ENCODE measurements at regions not wholly inside any gene's neighbourhood (a gene's known extent, or its start where the extent isn't known, plus 50 kb on each side); places are given as distances from the start of the nearest gene placed in this dataset.

DNA sequence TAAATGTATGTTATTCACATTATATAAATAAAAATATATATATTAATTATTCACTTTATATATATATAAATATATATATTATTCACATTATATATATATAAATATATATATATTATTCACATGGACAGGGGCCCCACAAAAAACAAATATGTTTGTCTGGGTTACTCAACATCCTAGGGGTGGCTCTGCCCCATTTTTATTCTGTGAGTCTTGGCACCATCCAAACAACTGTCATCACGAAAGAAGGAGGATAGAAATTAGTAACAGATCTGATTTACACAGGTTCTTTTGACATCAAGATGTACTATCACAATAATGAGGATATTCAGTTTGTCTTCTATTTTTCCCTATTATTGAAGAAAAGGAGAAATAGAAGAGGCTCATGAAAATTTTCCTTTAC, 187.3 kb downstream of the GPX5 start:
- Histone ChIP-seq H3K79me2 (ENCODE audit: insufficient read depth, low read length) (no peaks in the 10 kb centered on the region), H3K9ac (ENCODE audit: low read length) (no peak overlapping the region), H3K27ac (ENCODE audit: low read depth, low read length) (no peak overlapping the region), H2AFZ (ENCODE audit: low read depth, low read length) (no peak overlapping the region), H3K4me3 (ENCODE audit: insufficient read depth, low read depth, low read length) (no peak overlapping the region), H3K4me1 (ENCODE audit: insufficient read depth, low read length) (no peaks in the 10 kb centered on the region), H3K27me3 (ENCODE audit: insufficient read depth, low read length) (peaks cover 3% of the 10 kb centered on the region), H4K20me1 (ENCODE audit: insufficient read depth, low read length) (no peaks in the 10 kb centered on the region), H3K4me2 (ENCODE audit: low read length) (no peak overlapping the region), H3K9me3 (ENCODE audit: insufficient read depth, low read depth, low read length) (no peaks in the 10 kb centered on the region), H3K36me3 (ENCODE audit: insufficient read depth, low read length) (no peaks in the 10 kb centered on the region)
- H3K27ac Mint-ChIP-seq (ENCODE audit: unreplicated experiment): no peak overlapping the region
- H3K4me1 Mint-ChIP-seq (ENCODE audit: low read depth, unreplicated experiment): no peaks in the 10 kb centered on the region
- no peak overlapping the region for H3K4me3 Mint-ChIP-seq (ENCODE audit: unreplicated experiment)
- TF ChIP-seq EZH2 (IDR thresholded peaks at IDR 0.05; ENCODE audit: insufficient read depth, low read length): no peak
- TF ChIP-seq, protein P1, sequence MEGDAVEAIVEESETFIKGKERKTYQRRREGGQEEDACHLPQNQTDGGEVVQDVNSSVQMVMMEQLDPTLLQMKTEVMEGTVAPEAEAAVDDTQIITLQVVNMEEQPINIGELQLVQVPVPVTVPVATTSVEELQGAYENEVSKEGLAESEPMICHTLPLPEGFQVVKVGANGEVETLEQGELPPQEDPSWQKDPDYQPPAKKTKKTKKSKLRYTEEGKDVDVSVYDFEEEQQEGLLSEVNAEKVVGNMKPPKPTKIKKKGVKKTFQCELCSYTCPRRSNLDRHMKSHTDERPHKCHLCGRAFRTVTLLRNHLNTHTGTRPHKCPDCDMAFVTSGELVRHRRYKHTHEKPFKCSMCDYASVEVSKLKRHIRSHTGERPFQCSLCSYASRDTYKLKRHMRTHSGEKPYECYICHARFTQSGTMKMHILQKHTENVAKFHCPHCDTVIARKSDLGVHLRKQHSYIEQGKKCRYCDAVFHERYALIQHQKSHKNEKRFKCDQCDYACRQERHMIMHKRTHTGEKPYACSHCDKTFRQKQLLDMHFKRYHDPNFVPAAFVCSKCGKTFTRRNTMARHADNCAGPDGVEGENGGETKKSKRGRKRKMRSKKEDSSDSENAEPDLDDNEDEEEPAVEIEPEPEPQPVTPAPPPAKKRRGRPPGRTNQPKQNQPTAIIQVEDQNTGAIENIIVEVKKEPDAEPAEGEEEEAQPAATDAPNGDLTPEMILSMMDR (IDR thresholded peaks at IDR 0.05; ENCODE audit: insufficient read depth, low read depth, low read length): no peak
- no peak for DNase-seq (ENCODE audit: low read depth)
- no peak for FAIRE-seq
- peaks cover 12% of the 10 kb centered on the region for H3K27me3 Mint-ChIP-seq (ENCODE audit: low read depth, unreplicated experiment)
- H3K36me3 Mint-ChIP-seq (ENCODE audit: low read depth, unreplicated experiment): no peaks in the 10 kb centered on the region
- peaks cover 12% of the 10 kb centered on the region for H3K9me3 Mint-ChIP-seq (ENCODE audit: unreplicated experiment)

- Mint-ChIP-seq H3K27ac (ENCODE audit: unreplicated experiment) (no peak overlapping the region), H3K27me3 (ENCODE audit: low read depth, unreplicated experiment) (peaks cover 31% of the 10 kb centered on the region), H3K4me3 (ENCODE audit: unreplicated experiment) (no peak overlapping the region), H3K9me3 (ENCODE audit: unreplicated experiment) (no peaks in the 10 kb centered on the region), H3K4me1 (ENCODE audit: low read depth, unreplicated experiment) (no peaks in the 10 kb centered on the region), H3K36me3 (ENCODE audit: low read depth, unreplicated experiment) (no peaks in the 10 kb centered on the region)
- H3K4me2 ChIP-seq (ENCODE audit: low read length): no peak overlapping the region
- no peak overlapping the region for H3K9ac ChIP-seq (ENCODE audit: low read length)
- H3K27ac ChIP-seq (ENCODE audit: low read depth, low read length): no peak overlapping the region
- no peaks in the 10 kb centered on the region for H4K20me1 ChIP-seq (ENCODE audit: insufficient read depth, low read length)
- peaks cover 2% of the 10 kb centered on the region for H3K27me3 ChIP-seq (ENCODE audit: insufficient read depth, low read length)
- TF ChIP-seq EZH2 (IDR thresholded peaks at IDR 0.05; ENCODE audit: insufficient read depth, low read length): no peak
- TF ChIP-seq, protein P1 (IDR thresholded peaks at IDR 0.05; ENCODE audit: insufficient read depth, low read depth, low read length): no peak
- no peaks in the 10 kb centered on the region for H3K4me1 ChIP-seq (ENCODE audit: insufficient read depth, low read length)
- no peak for FAIRE-seq
- H3K4me3 ChIP-seq (ENCODE audit: insufficient read depth, low read depth, low read length): no peak overlapping the region
- H3K79me2 ChIP-seq (ENCODE audit: insufficient read depth, low read length): no peaks in the 10 kb centered on the region
- no peaks in the 10 kb centered on the region for H3K36me3 ChIP-seq (ENCODE audit: insufficient read depth, low read length)
- DNase-seq (ENCODE audit: low read depth): no peak
- H3K9me3 ChIP-seq (ENCODE audit: insufficient read depth, low read depth, low read length): no peaks in the 10 kb centered on the region
- no peak overlapping the region for H2AFZ ChIP-seq (ENCODE audit: low read depth, low read length)
Measured at GRCh38 chr6:28719275-28719940, 193.7 kb downstream of the GPX5 start.
